PC-3 (cell line): ENCODE measurements at regions not wholly inside any gene's neighbourhood (a gene's known extent, or its start where the extent isn't known, plus 50 kb on each side); places are given as distances from the start of the nearest gene placed in this dataset.

Source experiments
- ATAC-seq: fragments of 200-7000 bp; cut with Tn5 transposase; 2 replicates; pipeline ENCODE4 v1.9.1; 2020; ENCODE audit warnings: mild to moderate bottlenecking, moderate library complexity
- BruUV-seq: library from RNA; stranded (reverse); fragments of 400-500 nt; replicated peaks from 2 replicates; lab custom pipeline; 2021; lab: Mats Ljungman, UMichigan
- CTCF ChIA-PET: fragments of 300-600 bp; sonication (Branson Sonifier 250); formaldehyde crosslinking; loops from one replicate; lab custom pipeline; 2022; ENCODE audit warnings: antibody characterized with exemption; lab: Charles Lee
- POLR2A ChIA-PET: fragments of 300-600 bp; sonication (Branson Sonifier 250); formaldehyde crosslinking; loops from one replicate; lab custom pipeline; 2022; ENCODE audit warnings: antibody characterized with exemption; ENCODE audit not compliant: unreplicated experiment; lab: Charles Lee
- DNase-seq: peaks from one replicate; pipeline ENCODE4 v3.0.0-alpha.2; 2015
- H2AFZ ChIP-seq: fragments of 300-600 bp; sonication (generic); 2 replicates; pipeline ENCODE4 v1.6.0; 2016; ENCODE audit warnings: antibody characterized with exemption, low read length
- H3F3A ChIP-seq: fragments of 300-600 bp; sonication (generic); one replicate; pipeline ENCODE4 v1.6.0; 2017; ENCODE audit warnings: antibody characterized with exemption, low read length, control low read depth, mild to moderate bottlenecking; ENCODE audit not compliant: unreplicated experiment
- H3K27ac ChIP-seq: fragments of 300-600 bp; sonication (generic); 2 replicates; pipeline ENCODE4 v1.5.1; 2016; ENCODE audit warnings: mild to moderate bottlenecking, low read length
- H3K27me3 ChIP-seq: fragments of 300-600 bp; sonication (generic); 2 replicates; pipeline ENCODE4 v1.6.1; 2016; ENCODE audit warnings: low read length, mixed read lengths
- H3K36me3 ChIP-seq: fragments of 300-600 bp; sonication (generic); 2 replicates; pipeline ENCODE4 v1.6.1; 2016; ENCODE audit warnings: low read depth, mixed run types, low read length, mixed read lengths
- H3K4me1 ChIP-seq: fragments of 300-600 bp; sonication (generic); 2 replicates; pipeline ENCODE4 v1.5.1; 2016; ENCODE audit warnings: low read length; ENCODE audit not compliant: insufficient read depth
- H3K4me2 ChIP-seq: fragments of 300-600 bp; sonication (generic); 2 replicates; pipeline ENCODE4 v1.6.0; 2016; ENCODE audit warnings: low read length
- H3K4me3 ChIP-seq: fragments of 300-600 bp; sonication (generic); 2 replicates; pipeline ENCODE4 v1.5.1; 2016; ENCODE audit warnings: mild to moderate bottlenecking, low read length, mixed read lengths
- H3K79me2 ChIP-seq: fragments of 300-600 bp; sonication (generic); 2 replicates; pipeline ENCODE4 v1.6.1; 2017; ENCODE audit warnings: low read length, mixed read lengths
- H3K9ac ChIP-seq: fragments of 300-600 bp; sonication (generic); 2 replicates; pipeline ENCODE4 v1.6.0; 2016; ENCODE audit warnings: mild to moderate bottlenecking, low read length
- H3K9me2 ChIP-seq: fragments of 300-600 bp; sonication (generic); replicated peaks from 2 replicates; pipeline ENCODE4 v1.6.1; 2016; ENCODE audit warnings: mixed run types, low read length, mixed read lengths
- H3K9me3 ChIP-seq: fragments of 300-600 bp; sonication (generic); 2 replicates; pipeline ENCODE4 v1.6.1; 2016; ENCODE audit warnings: low read length, mixed read lengths
- H4K20me1 ChIP-seq: fragments of 300-600 bp; sonication (generic); 2 replicates; pipeline ENCODE4 v1.6.1; 2016; ENCODE audit warnings: low read length, mixed read lengths
- CTCF ChIP-seq: fragments of 300-600 bp; sonication (generic); conservative IDR thresholded peaks from 2 replicates; pipeline ENCODE4 v1.5.1; 2017; ENCODE audit warnings: antibody characterized with exemption, low read depth, mild to moderate bottlenecking, low read length
- EZH2 ChIP-seq: fragments of 300-600 bp; sonication (generic); IDR thresholded peaks from one replicate; pipeline ENCODE4 v1.6.1; 2017; ENCODE audit warnings: antibody characterized with exemption, mild to moderate bottlenecking, low read length; ENCODE audit not compliant: unreplicated experiment
- EZH2phosphoT487 ChIP-seq: fragments of 300-600 bp; sonication (generic); IDR thresholded peaks from 2 replicates; pipeline ENCODE4 v1.6.1; 2018; ENCODE audit warnings: mild to moderate bottlenecking, antibody characterized with exemption, low read length, borderline replicate concordance
- intact Hi-C: fragments of 100-400 bp; cut with micrococcal nuclease; formaldehyde crosslinking; loops from 2 replicates; pipeline ENCODE4 v1.9.0; 2023

GRCh38 chr7:46537191-46537905 lies 616.3 kb upstream of the IGFBP3 start:
- H2AFZ ChIP-seq, result no peak overlapping the region
- TF ChIP-seq EZH2phosphoT487 (no peak), EZH2 (no peak), CTCF (no peak)

GRCh38 chr7:46534664-46535588 lies 613.9 kb upstream of the IGFBP3 start:
- intact Hi-C loops, result no loop called here
- ATAC-seq (no peak), DNase-seq (no peak)
- no peaks in the 10 kb centered on the region for H3K9me2 ChIP-seq
- H3K79me2 ChIP-seq, result no peaks in the 10 kb centered on the region
- TF ChIP-seq CTCF (no peak), EZH2 (no peak), EZH2phosphoT487 (no peak)
- H3K27ac ChIP-seq, result no peak overlapping the region
- no TSS peak for BruUV-seq
- no peaks in the 10 kb centered on the region for H3K36me3 ChIP-seq
- no peaks in the 10 kb centered on the region for H3K9me3 ChIP-seq
- ChIA-PET CTCF (no interaction called here), POLR2A (no interaction called here)
- no peak overlapping the region for H3K4me2 ChIP-seq
- no peak overlapping the region for H3K4me3 ChIP-seq
- no peak overlapping the region for H2AFZ ChIP-seq
- H3F3A ChIP-seq, result no peaks in the 10 kb centered on the region
- no peaks in the 10 kb centered on the region for H3K27me3 ChIP-seq
- H3K4me1 ChIP-seq, result no peaks in the 10 kb centered on the region
- no peak overlapping the region for H3K9ac ChIP-seq
- no peaks in the 10 kb centered on the region for H4K20me1 ChIP-seq

More at GRCh38 chr7:46537191-46537905, 616.3 kb upstream of the IGFBP3 start:
- POLR2A ChIA-PET, result no interaction called here
- Histone ChIP-seq H3K79me2 (no peaks in the 10 kb centered on the region), H3K4me1 (no peaks in the 10 kb centered on the region), H3K4me3 (no peak overlapping the region), H3K36me3 (no peaks in the 10 kb centered on the region), H3F3A (no peaks in the 10 kb centered on the region), H3K27me3 (no peaks in the 10 kb centered on the region), H3K4me2 (no peak overlapping the region), H3K9ac (no peak overlapping the region), H4K20me1 (no peaks in the 10 kb centered on the region), H3K9me2 (no peaks in the 10 kb centered on the region), H3K9me3 (no peaks in the 10 kb centered on the region), H3K27ac (no peak overlapping the region)
- DNase-seq (no peak), ATAC-seq (no peak)
- BruUV-seq, result no TSS peak
- CTCF ChIA-PET, result no interaction called here
- intact Hi-C loops, result no loop called here
